Loucy (cell line): ENCODE measurements at regions not wholly inside any gene's neighbourhood (a gene's known extent, or its start where the extent isn't known, plus 50 kb on each side); places are given as distances from the start of the nearest gene placed in this dataset.

ENCODE experiments used
- CTCF ChIP-seq: fragments of 200-600 bp; sonication (generic); conservative IDR thresholded peaks from 2 replicates; pipeline ENCODE4 v1.5.1; 2014; ENCODE audit warnings: mild to moderate bottlenecking, antibody characterized with exemption, low read length
- EZH2phosphoT487 ChIP-seq: fragments of 200-600 bp; IDR thresholded peaks from 2 replicates; pipeline ENCODE4 v1.6.1; 2018; ENCODE audit warnings: antibody characterized with exemption, mild to moderate bottlenecking, moderate library complexity, borderline replicate concordance

GRCh38 chr18:40855661-40856060 lies 1099.4 kb upstream of the PIK3C3 start:
- TF ChIP-seq CTCF, result no peak
- TF ChIP-seq EZH2phosphoT487, result no peak
